HG03521 (cell line): ENCODE measurements at regions not wholly inside any gene's neighbourhood (a gene's known extent, or its start where the extent isn't known, plus 50 kb on each side); places are given as distances from the start of the nearest gene placed in this dataset.

Experiments
- ATAC-seq: cut with Tn5 transposase; IDR thresholded peaks from one replicate; pipeline ENCODE4 v1.9.1; 2021; ENCODE audit warnings: mild to moderate bottlenecking, moderate library complexity; ENCODE audit not compliant: unreplicated experiment

GRCh38 chr5:174655351-174655750 is 69.0 kb upstream of the MSX2 start:
- no peak for ATAC-seq

GRCh38 chr5:174664180-174664850 is 60.1 kb upstream of the MSX2 start:
- no peak for ATAC-seq

GRCh38 chr5:174665347-174665746 is 59.0 kb upstream of the MSX2 start:
- no peak for ATAC-seq

GRCh38 chr5:174667526-174667925 is 56.9 kb upstream of the MSX2 start:
- ATAC-seq, result no peak

- no peak for ATAC-seq
Measured at GRCh38 chr5:174668349-174668748, 56.0 kb upstream of the MSX2 start.
